ENCODE measurements at regions not wholly inside any gene's neighbourhood (a gene's known extent, or its start where the extent isn't known, plus 50 kb on each side); places are given as distances from the start of the nearest gene placed in this dataset.

DNA sequence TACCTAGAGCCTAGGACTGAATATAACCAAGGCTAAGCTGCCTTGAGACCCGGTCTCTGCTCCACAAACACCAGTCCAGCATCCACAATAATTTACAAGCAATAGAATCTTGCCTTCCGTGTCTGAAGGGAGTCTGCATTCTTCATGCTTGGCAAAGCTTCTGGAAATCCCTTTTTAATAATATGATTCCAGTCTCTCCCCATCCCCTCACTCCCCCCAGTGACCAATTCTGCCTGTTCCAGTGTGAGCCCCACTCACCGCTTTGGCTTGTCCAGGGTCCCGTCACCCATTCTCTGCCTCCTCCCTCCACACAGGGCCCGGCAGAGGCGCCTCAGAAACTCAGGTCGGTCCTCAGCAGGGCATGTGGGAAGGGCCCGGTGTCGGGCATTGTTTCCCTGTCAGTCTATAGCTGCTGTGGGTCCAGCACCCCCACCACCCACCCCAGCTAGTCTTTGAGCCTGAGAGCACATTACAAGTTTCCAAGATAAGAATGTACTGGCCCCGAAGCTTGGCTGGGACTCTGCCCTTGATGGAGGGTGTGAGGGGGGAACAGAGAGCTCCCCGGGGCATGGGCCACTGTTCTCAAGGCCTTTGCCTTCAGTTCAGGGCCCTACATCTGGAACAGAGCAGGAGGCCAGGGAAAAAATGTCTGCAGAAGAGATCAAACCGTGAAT, 129.7 kb upstream of the MYCN start:
- Mint-ChIP-seq H3K36me3 (ENCODE audit: low read depth) (no peaks in the 10 kb centered on the region; the same call in 2 of the 3 replicates), H3K4me1 (peaks cover 57% of the 10 kb centered on the region), H3K4me3 (no peak overlapping the region), H3K27ac (no peak overlapping the region), H3K27me3 (ENCODE audit: insufficient read depth, low read depth, poor library complexity) (peaks cover 15% of the 10 kb centered on the region), H3K9me3 (no peaks in the 10 kb centered on the region; the same call in 1 of the 3 replicates)
- no peaks in the 10 kb centered on the region for H3K79me2 ChIP-seq (replicated peaks; ENCODE audit: insufficient read depth)
- no peak overlapping the region for H2AFZ ChIP-seq
- TF ChIP-seq, protein P1, sequence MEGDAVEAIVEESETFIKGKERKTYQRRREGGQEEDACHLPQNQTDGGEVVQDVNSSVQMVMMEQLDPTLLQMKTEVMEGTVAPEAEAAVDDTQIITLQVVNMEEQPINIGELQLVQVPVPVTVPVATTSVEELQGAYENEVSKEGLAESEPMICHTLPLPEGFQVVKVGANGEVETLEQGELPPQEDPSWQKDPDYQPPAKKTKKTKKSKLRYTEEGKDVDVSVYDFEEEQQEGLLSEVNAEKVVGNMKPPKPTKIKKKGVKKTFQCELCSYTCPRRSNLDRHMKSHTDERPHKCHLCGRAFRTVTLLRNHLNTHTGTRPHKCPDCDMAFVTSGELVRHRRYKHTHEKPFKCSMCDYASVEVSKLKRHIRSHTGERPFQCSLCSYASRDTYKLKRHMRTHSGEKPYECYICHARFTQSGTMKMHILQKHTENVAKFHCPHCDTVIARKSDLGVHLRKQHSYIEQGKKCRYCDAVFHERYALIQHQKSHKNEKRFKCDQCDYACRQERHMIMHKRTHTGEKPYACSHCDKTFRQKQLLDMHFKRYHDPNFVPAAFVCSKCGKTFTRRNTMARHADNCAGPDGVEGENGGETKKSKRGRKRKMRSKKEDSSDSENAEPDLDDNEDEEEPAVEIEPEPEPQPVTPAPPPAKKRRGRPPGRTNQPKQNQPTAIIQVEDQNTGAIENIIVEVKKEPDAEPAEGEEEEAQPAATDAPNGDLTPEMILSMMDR (conservative IDR thresholded peaks at IDR 0.05; ENCODE audit: low read depth in 2 of 2) = no peak
- TF ChIP-seq, protein P2, sequence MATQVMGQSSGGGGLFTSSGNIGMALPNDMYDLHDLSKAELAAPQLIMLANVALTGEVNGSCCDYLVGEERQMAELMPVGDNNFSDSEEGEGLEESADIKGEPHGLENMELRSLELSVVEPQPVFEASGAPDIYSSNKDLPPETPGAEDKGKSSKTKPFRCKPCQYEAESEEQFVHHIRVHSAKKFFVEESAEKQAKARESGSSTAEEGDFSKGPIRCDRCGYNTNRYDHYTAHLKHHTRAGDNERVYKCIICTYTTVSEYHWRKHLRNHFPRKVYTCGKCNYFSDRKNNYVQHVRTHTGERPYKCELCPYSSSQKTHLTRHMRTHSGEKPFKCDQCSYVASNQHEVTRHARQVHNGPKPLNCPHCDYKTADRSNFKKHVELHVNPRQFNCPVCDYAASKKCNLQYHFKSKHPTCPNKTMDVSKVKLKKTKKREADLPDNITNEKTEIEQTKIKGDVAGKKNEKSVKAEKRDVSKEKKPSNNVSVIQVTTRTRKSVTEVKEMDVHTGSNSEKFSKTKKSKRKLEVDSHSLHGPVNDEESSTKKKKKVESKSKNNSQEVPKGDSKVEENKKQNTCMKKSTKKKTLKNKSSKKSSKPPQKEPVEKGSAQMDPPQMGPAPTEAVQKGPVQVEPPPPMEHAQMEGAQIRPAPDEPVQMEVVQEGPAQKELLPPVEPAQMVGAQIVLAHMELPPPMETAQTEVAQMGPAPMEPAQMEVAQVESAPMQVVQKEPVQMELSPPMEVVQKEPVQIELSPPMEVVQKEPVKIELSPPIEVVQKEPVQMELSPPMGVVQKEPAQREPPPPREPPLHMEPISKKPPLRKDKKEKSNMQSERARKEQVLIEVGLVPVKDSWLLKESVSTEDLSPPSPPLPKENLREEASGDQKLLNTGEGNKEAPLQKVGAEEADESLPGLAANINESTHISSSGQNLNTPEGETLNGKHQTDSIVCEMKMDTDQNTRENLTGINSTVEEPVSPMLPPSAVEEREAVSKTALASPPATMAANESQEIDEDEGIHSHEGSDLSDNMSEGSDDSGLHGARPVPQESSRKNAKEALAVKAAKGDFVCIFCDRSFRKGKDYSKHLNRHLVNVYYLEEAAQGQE (IDR thresholded peaks at IDR 0.05; ENCODE audit: unreplicated experiment) = no peak
- TF ChIP-seq NANOG (IDR thresholded peaks at IDR 0.05; ENCODE audit: borderline replicate concordance) = no peak
- TF ChIP-seq, protein P3, sequence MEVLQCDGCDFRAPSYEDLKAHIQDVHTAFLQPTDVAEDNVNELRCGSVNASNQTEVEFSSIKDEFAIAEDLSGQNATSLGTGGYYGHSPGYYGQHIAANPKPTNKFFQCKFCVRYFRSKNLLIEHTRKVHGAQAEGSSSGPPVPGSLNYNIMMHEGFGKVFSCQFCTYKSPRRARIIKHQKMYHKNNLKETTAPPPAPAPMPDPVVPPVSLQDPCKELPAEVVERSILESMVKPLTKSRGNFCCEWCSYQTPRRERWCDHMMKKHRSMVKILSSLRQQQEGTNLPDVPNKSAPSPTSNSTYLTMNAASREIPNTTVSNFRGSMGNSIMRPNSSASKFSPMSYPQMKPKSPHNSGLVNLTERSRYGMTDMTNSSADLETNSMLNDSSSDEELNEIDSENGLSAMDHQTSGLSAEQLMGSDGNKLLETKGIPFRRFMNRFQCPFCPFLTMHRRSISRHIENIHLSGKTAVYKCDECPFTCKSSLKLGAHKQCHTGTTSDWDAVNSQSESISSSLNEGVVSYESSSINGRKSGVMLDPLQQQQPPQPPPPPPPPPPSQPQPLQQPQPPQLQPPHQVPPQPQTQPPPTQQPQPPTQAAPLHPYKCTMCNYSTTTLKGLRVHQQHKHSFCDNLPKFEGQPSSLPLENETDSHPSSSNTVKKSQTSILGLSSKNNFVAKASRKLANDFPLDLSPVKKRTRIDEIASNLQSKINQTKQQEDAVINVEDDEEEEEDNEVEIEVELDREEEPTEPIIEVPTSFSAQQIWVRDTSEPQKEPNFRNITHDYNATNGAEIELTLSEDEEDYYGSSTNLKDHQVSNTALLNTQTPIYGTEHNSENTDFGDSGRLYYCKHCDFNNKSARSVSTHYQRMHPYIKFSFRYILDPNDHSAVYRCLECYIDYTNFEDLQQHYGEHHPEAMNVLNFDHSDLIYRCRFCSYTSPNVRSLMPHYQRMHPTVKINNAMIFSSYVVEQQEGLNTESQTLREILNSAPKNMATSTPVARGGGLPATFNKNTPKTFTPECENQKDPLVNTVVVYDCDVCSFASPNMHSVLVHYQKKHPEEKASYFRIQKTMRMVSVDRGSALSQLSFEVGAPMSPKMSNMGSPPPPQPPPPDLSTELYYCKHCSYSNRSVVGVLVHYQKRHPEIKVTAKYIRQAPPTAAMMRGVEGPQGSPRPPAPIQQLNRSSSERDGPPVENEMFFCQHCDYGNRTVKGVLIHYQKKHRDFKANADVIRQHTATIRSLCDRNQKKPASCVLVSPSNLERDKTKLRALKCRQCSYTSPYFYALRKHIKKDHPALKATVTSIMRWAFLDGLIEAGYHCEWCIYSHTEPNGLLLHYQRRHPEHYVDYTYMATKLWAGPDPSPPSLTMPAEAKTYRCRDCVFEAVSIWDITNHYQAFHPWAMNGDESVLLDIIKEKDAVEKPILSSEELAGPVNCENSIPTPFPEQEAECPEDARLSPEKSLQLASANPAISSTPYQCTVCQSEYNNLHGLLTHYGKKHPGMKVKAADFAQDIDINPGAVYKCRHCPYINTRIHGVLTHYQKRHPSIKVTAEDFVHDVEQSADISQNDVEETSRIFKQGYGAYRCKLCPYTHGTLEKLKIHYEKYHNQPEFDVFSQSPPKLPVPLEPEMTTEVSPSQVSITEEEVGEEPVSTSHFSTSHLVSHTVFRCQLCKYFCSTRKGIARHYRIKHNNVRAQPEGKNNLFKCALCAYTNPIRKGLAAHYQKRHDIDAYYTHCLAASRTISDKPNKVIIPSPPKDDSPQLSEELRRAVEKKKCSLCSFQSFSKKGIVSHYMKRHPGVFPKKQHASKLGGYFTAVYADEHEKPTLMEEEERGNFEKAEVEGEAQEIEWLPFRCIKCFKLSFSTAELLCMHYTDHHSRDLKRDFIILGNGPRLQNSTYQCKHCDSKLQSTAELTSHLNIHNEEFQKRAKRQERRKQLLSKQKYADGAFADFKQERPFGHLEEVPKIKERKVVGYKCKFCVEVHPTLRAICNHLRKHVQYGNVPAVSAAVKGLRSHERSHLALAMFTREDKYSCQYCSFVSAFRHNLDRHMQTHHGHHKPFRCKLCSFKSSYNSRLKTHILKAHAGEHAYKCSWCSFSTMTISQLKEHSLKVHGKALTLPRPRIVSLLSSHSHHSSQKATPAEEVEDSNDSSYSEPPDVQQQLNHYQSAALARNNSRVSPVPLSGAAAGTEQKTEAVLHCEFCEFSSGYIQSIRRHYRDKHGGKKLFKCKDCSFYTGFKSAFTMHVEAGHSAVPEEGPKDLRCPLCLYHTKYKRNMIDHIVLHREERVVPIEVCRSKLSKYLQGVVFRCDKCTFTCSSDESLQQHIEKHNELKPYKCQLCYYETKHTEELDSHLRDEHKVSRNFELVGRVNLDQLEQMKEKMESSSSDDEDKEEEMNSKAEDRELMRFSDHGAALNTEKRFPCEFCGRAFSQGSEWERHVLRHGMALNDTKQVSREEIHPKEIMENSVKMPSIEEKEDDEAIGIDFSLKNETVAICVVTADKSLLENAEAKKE (CRISPR knock-in tag; IDR thresholded peaks at IDR 0.05) = no peak
- TF ChIP-seq, protein P4, sequence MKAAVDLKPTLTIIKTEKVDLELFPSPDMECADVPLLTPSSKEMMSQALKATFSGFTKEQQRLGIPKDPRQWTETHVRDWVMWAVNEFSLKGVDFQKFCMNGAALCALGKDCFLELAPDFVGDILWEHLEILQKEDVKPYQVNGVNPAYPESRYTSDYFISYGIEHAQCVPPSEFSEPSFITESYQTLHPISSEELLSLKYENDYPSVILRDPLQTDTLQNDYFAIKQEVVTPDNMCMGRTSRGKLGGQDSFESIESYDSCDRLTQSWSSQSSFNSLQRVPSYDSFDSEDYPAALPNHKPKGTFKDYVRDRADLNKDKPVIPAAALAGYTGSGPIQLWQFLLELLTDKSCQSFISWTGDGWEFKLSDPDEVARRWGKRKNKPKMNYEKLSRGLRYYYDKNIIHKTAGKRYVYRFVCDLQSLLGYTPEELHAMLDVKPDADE (IDR thresholded peaks at IDR 0.05) = no peak
- TF ChIP-seq STAT1 (IDR thresholded peaks at IDR 0.05; ENCODE audit: unreplicated experiment) = no peak
- TF ChIP-seq ZNF114 (CRISPR knock-in tag; IDR thresholded peaks at IDR 0.05) = no peak
- TF ChIP-seq EZH2phosphoT487 (IDR thresholded peaks at IDR 0.05; ENCODE audit: unreplicated experiment) = no peak
- TF ChIP-seq ZNF331 (CRISPR knock-in tag; IDR thresholded peaks at IDR 0.05; ENCODE audit: low read depth) = no peak
- no peak for TF ChIP-seq JUNB (IDR thresholded peaks at IDR 0.05; ENCODE audit: unreplicated experiment)
- ATAC-seq (no peak), DNase-seq (ENCODE audit: low spot score) (no peak)
- H3K27me3 ChIP-seq (ENCODE audit: insufficient read depth) = no peaks in the 10 kb centered on the region
- H3K9me2 ChIP-seq (ENCODE audit: insufficient read depth) = peaks cover 10% of the 10 kb centered on the region; the same call in 1 of the 2 replicates
- no peak overlapping the region for H3K27ac ChIP-seq (ENCODE audit: low read depth)
- peaks cover 36% of the 10 kb centered on the region for H3K4me1 ChIP-seq (ENCODE audit: insufficient read depth)
- no peaks in the 10 kb centered on the region for H3F3A ChIP-seq (replicated peaks; ENCODE audit: low read depth)
- no peaks in the 10 kb centered on the region for H4K20me1 ChIP-seq (replicated peaks; ENCODE audit: insufficient read depth)
- no peak overlapping the region for H3K4me3 ChIP-seq
- no peaks in the 10 kb centered on the region for H3K36me3 ChIP-seq (ENCODE audit: insufficient read depth)
- H3K4me2 ChIP-seq = no peak overlapping the region

Measured in GM23338 (cell line).